NCI-H1694 (cell line): ENCODE measurements at regions not wholly inside any gene's neighbourhood (a gene's known extent, or its start where the extent isn't known, plus 50 kb on each side); places are given as distances from the start of the nearest gene placed in this dataset.
"Not testable (repeated sequence)": the region's sequence is repeated elsewhere in the genome, so short reads cannot be mapped to it uniquely, and the experiment has no call there.

Source experiments
- DNase-seq: peaks from one replicate; lab custom pipeline; 2025; lab: John Stamatoyannopoulos, UW

GRCh38 chr12:61590864-61591263 is 669.3 kb upstream of the USP15 start:
- not testable (repeated sequence) for DNase-seq

GRCh38 chr12:61610143-61610542 is 650.1 kb upstream of the USP15 start:
- DNase-seq, result no peak

- DNase-seq, result no peak
Measured at GRCh38 chr12:61629702-61630101, 630.5 kb upstream of the USP15 start.

- DNase-seq, result no peak
Measured at GRCh38 chr12:61646639-61647038, 613.6 kb upstream of the USP15 start.

- DNase-seq, result no peak
Measured at GRCh38 chr12:61647566-61647965, 612.6 kb upstream of the USP15 start.

GRCh38 chr12:61652265-61652664 is 607.9 kb upstream of the USP15 start:
- DNase-seq, result no peak

GRCh38 chr12:61654698-61655097 is 605.5 kb upstream of the USP15 start:
- no peak for DNase-seq

- DNase-seq, result no peak
Measured at GRCh38 chr12:61655241-61655640, 605.0 kb upstream of the USP15 start.

GRCh38 chr12:61667676-61668075 is 592.5 kb upstream of the USP15 start:
- no peak for DNase-seq

- no peak for DNase-seq
Measured at GRCh38 chr12:61676520-61676919, 583.7 kb upstream of the USP15 start.

GRCh38 chr12:61687407-61687806 is 572.8 kb upstream of the USP15 start:
- no peak for DNase-seq

- no peak for DNase-seq
Measured at GRCh38 chr12:61694214-61694613, 566.0 kb upstream of the USP15 start.

GRCh38 chr12:61701471-61701870 is 558.7 kb upstream of the USP15 start:
- DNase-seq, result no peak

- no peak for DNase-seq
Measured at GRCh38 chr12:61706783-61707182, 553.4 kb upstream of the USP15 start.

- DNase-seq, result no peak
Measured at GRCh38 chr12:61713121-61713520, 547.1 kb upstream of the USP15 start.

GRCh38 chr12:61717986-61718385 is 542.2 kb upstream of the USP15 start:
- DNase-seq, result no peak

GRCh38 chr12:61739925-61740324 is 520.3 kb upstream of the USP15 start:
- DNase-seq, result no peak

GRCh38 chr12:61750604-61751003 is 509.6 kb upstream of the USP15 start:
- no peak for DNase-seq

GRCh38 chr12:61754214-61754613 is 506.0 kb upstream of the USP15 start:
- no peak for DNase-seq

- no peak for DNase-seq
Measured at GRCh38 chr12:61757831-61758505, 502.2 kb upstream of the USP15 start.

- no peak for DNase-seq
Measured at GRCh38 chr12:61758661-61759060, 501.5 kb upstream of the USP15 start.

GRCh38 chr12:61765926-61766325 is 494.3 kb upstream of the USP15 start:
- DNase-seq, result no peak

- no peak for DNase-seq
Measured at GRCh38 chr12:61780435-61780834, 479.8 kb upstream of the USP15 start.

- DNase-seq, result no peak
Measured at GRCh38 chr12:61781021-61781581, 479.1 kb upstream of the USP15 start.
